ENCODE measurements at regions not wholly inside any gene's neighbourhood (a gene's known extent, or its start where the extent isn't known, plus 50 kb on each side); places are given as distances from the start of the nearest gene placed in this dataset.

GRCh38 chr4:158442736-158443135, 78.9 kb upstream of the RXFP1 start:
- BruUV-seq (replicated peaks), result no TSS peak
- Histone ChIP-seq H3K4me1 (ENCODE audit: insufficient read depth, low read length, poor library complexity, severe bottlenecking) (no peaks in the 10 kb centered on the region), H3K27me3 (replicated peaks; ENCODE audit: insufficient read depth, low read depth, low read length, poor library complexity) (no peaks in the 10 kb centered on the region), H3K36me3 (ENCODE audit: insufficient read depth, low read length, poor library complexity, severe bottlenecking) (no peaks in the 10 kb centered on the region), H3K9me3 (ENCODE audit: low read depth, low read length, poor library complexity, severe bottlenecking) (no peaks in the 10 kb centered on the region), H3K27ac (ENCODE audit: low read depth, low read length, poor library complexity, severe bottlenecking) (no peak overlapping the region), H3K4me3 (ENCODE audit: low read depth, low read length, poor library complexity, severe bottlenecking) (no peak overlapping the region)
- no peak for DNase-seq (ENCODE audit: low spot score)
- TF ChIP-seq CTCF (conservative IDR thresholded peaks at IDR 0.05; ENCODE audit: low read depth, low read length) (no peak), EZH2 (IDR thresholded peaks at IDR 0.05; ENCODE audit: borderline replicate concordance, low read depth, low read length, poor library complexity, severe bottlenecking) (no peak)
- intact Hi-C loops (cut with micrococcal nuclease; ENCODE audit: unreplicated experiment), result no loop called here
- CTCF ChIA-PET, result no interaction called here
- POLR2A ChIA-PET (ENCODE audit: low non-redundant PET), result no interaction called here

GRCh38 chr4:158443731-158444130, 78.0 kb upstream of the RXFP1 start:
- Histone ChIP-seq H3K36me3 (ENCODE audit: insufficient read depth, low read length, poor library complexity, severe bottlenecking) (no peaks in the 10 kb centered on the region), H3K27ac (ENCODE audit: low read depth, low read length, poor library complexity, severe bottlenecking) (no peak overlapping the region), H3K4me3 (ENCODE audit: low read depth, low read length, poor library complexity, severe bottlenecking) (no peak overlapping the region), H3K4me1 (ENCODE audit: insufficient read depth, low read length, poor library complexity, severe bottlenecking) (no peaks in the 10 kb centered on the region), H3K27me3 (replicated peaks; ENCODE audit: insufficient read depth, low read depth, low read length, poor library complexity) (no peaks in the 10 kb centered on the region), H3K9me3 (ENCODE audit: low read depth, low read length, poor library complexity, severe bottlenecking) (no peaks in the 10 kb centered on the region)
- DNase-seq (ENCODE audit: low spot score), result no peak
- POLR2A ChIA-PET (ENCODE audit: low non-redundant PET), result no interaction called here
- CTCF ChIA-PET, result no interaction called here
- TF ChIP-seq CTCF (conservative IDR thresholded peaks at IDR 0.05; ENCODE audit: low read depth, low read length) (no peak), EZH2 (IDR thresholded peaks at IDR 0.05; ENCODE audit: borderline replicate concordance, low read depth, low read length, poor library complexity, severe bottlenecking) (no peak)
- intact Hi-C loops (cut with micrococcal nuclease; ENCODE audit: unreplicated experiment), result no loop called here
- no TSS peak for BruUV-seq (replicated peaks)

GRCh38 chr4:158444621-158445020, 77.1 kb upstream of the RXFP1 start:
- no peak for DNase-seq (ENCODE audit: low spot score)

More at GRCh38 chr4:158444621-158445020, 77.1 kb upstream of the RXFP1 start:
- no peaks in the 10 kb centered on the region for H3K27me3 ChIP-seq (replicated peaks; ENCODE audit: insufficient read depth, low read depth, low read length, poor library complexity)
- no TSS peak for BruUV-seq (replicated peaks)
- no peak overlapping the region for H3K4me3 ChIP-seq (ENCODE audit: low read depth, low read length, poor library complexity, severe bottlenecking)
- ChIA-PET POLR2A (ENCODE audit: low non-redundant PET) (no interaction called here), CTCF (no interaction called here)
- H3K4me1 ChIP-seq (ENCODE audit: insufficient read depth, low read length, poor library complexity, severe bottlenecking), result no peaks in the 10 kb centered on the region
- TF ChIP-seq CTCF (conservative IDR thresholded peaks at IDR 0.05; ENCODE audit: low read depth, low read length) (no peak), EZH2 (IDR thresholded peaks at IDR 0.05; ENCODE audit: borderline replicate concordance, low read depth, low read length, poor library complexity, severe bottlenecking) (no peak)
- intact Hi-C loops (cut with micrococcal nuclease; ENCODE audit: unreplicated experiment), result no loop called here
- no peaks in the 10 kb centered on the region for H3K36me3 ChIP-seq (ENCODE audit: insufficient read depth, low read length, poor library complexity, severe bottlenecking)
- H3K9me3 ChIP-seq (ENCODE audit: low read depth, low read length, poor library complexity, severe bottlenecking), result no peaks in the 10 kb centered on the region
- H3K27ac ChIP-seq (ENCODE audit: low read depth, low read length, poor library complexity, severe bottlenecking), result no peak overlapping the region

Measured in A673 (cell line).